ENCODE measurements at regions not wholly inside any gene's neighbourhood (a gene's known extent, or its start where the extent isn't known, plus 50 kb on each side); places are given as distances from the start of the nearest gene placed in this dataset.
A peak's percentile ranks its signal among the peaks of the same experiment; 100 is the strongest.

GRCh38 chr12:24045816-24046257, 96.4 kb upstream of the SOX5 start (continued):
- TF ChIP-seq HOXD1 (CRISPR knock-in tag; IDR thresholded peaks at IDR 0.05) (no peak), KDM2A (CRISPR knock-in tag; IDR thresholded peaks at IDR 0.05; ENCODE audit: borderline replicate concordance, low read depth) (no peak), SAP130 (CRISPR knock-in tag; IDR thresholded peaks at IDR 0.05; ENCODE audit: low read depth) (peak; percentile 60), TMF1 (CRISPR knock-in tag; IDR thresholded peaks at IDR 0.05; ENCODE audit: low read depth) (no peak), RCOR2 (CRISPR knock-in tag; IDR thresholded peaks at IDR 0.05) (peak; percentile 65), ZNF12 (CRISPR knock-in tag; IDR thresholded peaks at IDR 0.05) (no peak; the same call in 1 of the 2 replicates), ZSCAN30 (CRISPR knock-in tag; IDR thresholded peaks at IDR 0.05) (no peak), ZNF24 (IDR thresholded peaks at IDR 0.05) (no peak), NFRKB (IDR thresholded peaks at IDR 0.05) (no peak), ZNF615 (CRISPR knock-in tag; IDR thresholded peaks at IDR 0.05; ENCODE audit: borderline replicate concordance) (no peak), ZMAT5 (CRISPR knock-in tag; IDR thresholded peaks at IDR 0.05; ENCODE audit: borderline replicate concordance, low read depth) (no peak), RERE (CRISPR knock-in tag; IDR thresholded peaks at IDR 0.05; ENCODE audit: low read depth) (peak; percentile 51; the same call in 1 of the 2 replicates), JDP2 (CRISPR knock-in tag; IDR thresholded peaks at IDR 0.05; ENCODE audit: borderline replicate concordance) (no peak)
- TF ChIP-seq, protein P1, sequence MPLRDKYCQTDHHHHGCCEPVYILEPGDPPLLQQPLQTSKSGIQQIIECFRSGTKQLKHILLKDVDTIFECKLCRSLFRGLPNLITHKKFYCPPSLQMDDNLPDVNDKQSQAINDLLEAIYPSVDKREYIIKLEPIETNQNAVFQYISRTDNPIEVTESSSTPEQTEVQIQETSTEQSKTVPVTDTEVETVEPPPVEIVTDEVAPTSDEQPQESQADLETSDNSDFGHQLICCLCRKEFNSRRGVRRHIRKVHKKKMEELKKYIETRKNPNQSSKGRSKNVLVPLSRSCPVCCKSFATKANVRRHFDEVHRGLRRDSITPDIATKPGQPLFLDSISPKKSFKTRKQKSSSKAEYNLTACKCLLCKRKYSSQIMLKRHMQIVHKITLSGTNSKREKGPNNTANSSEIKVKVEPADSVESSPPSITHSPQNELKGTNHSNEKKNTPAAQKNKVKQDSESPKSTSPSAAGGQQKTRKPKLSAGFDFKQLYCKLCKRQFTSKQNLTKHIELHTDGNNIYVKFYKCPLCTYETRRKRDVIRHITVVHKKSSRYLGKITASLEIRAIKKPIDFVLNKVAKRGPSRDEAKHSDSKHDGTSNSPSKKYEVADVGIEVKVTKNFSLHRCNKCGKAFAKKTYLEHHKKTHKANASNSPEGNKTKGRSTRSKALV (CRISPR knock-in tag; IDR thresholded peaks at IDR 0.05), result no peak
- TF ChIP-seq, protein P2, sequence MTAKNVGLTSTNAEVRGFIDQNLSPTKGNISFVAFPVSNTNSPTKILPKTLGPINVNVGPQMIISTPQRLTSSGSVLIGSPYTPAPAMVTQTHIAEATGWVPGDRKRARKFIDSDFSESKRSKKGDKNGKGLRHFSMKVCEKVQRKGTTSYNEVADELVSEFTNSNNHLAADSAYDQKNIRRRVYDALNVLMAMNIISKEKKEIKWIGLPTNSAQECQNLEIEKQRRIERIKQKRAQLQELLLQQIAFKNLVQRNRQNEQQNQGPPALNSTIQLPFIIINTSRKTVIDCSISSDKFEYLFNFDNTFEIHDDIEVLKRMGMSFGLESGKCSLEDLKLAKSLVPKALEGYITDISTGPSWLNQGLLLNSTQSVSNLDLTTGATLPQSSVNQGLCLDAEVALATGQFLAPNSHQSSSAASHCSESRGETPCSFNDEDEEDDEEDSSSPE (CRISPR knock-in tag; IDR thresholded peaks at IDR 0.05), result no peak
- TF ChIP-seq, protein P3, sequence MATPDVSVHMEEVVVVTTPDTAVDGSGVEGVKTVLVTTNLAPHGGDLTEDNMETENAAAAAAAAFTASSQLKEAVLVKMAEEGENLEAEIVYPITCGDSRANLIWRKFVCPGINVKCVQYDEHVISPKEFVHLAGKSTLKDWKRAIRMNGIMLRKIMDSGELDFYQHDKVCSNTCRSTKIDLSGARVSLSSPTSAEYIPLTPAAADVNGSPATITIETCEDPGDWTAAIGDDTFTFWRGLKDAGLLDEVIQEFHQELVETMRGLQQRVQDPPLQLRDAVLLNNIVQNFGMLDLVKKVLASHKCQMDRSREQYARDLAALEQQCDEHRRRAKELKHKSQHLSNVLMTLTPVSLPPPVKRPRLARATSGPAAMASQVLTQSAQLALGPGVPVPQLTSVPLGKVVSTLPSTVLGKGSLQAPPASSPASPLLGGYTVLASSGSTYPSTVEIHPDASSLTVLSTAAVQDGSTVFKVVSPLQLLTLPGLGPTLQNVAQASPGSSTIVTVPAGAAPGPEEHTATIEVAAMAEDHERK (CRISPR knock-in tag; IDR thresholded peaks at IDR 0.05; ENCODE audit: low read depth), result no peak
- TF ChIP-seq, protein P4, sequence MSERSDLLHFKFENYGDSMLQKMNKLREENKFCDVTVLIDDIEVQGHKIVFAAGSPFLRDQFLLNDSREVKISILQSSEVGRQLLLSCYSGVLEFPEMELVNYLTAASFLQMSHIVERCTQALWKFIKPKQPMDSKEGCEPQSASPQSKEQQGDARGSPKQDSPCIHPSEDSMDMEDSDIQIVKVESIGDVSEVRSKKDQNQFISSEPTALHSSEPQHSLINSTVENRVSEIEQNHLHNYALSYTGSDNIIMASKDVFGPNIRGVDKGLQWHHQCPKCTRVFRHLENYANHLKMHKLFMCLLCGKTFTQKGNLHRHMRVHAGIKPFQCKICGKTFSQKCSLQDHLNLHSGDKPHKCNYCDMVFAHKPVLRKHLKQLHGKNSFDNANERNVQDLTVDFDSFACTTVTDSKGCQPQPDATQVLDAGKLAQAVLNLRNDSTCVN (CRISPR knock-in tag; IDR thresholded peaks at IDR 0.05; ENCODE audit: borderline replicate concordance), result no peak
- TF ChIP-seq, protein P5, sequence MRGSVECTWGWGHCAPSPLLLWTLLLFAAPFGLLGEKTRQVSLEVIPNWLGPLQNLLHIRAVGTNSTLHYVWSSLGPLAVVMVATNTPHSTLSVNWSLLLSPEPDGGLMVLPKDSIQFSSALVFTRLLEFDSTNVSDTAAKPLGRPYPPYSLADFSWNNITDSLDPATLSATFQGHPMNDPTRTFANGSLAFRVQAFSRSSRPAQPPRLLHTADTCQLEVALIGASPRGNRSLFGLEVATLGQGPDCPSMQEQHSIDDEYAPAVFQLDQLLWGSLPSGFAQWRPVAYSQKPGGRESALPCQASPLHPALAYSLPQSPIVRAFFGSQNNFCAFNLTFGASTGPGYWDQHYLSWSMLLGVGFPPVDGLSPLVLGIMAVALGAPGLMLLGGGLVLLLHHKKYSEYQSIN (CRISPR knock-in tag; IDR thresholded peaks at IDR 0.05; ENCODE audit: borderline replicate concordance), result no peak

Measured in HepG2 (cell line).